Thoracic aorta (tissue), 2 donors: ENCODE measurements at regions not wholly inside any gene's neighbourhood (a gene's known extent, or its start where the extent isn't known, plus 50 kb on each side); places are given as distances from the start of the nearest gene placed in this dataset.

Experiments used
- ATAC-seq: fragments of 150-250 bp; one replicate; pipeline ENCODE4 v1.8.0; 2017; ENCODE audit warnings: low read depth; ENCODE audit not compliant: insufficient number of reproducible peaks, low FRiP score
- DNase-seq: peaks from one replicate; pipeline ENCODE4 v3.0.0-alpha.2; 2020; ENCODE audit warnings: low spot score
- H3K27ac ChIP-seq, 2 donors: fragments of 200-600 bp; sonication (generic); 1 replicate in 1 of 2; 2 replicates in 1 of 2; pipeline ENCODE4 v1.5.1; 2016; ENCODE audit warnings: mild to moderate bottlenecking in 2 of 2, moderate library complexity in 2 of 2
- H3K27me3 ChIP-seq: fragments of 200-600 bp; sonication (generic); replicated peaks from 2 replicates; pipeline ENCODE4 v1.6.0; 2016; ENCODE audit warnings: mild to moderate bottlenecking; ENCODE audit not compliant: insufficient read depth
- H3K36me3 ChIP-seq: fragments of 200-600 bp; sonication (generic); one replicate; pipeline ENCODE4 v1.5.1; 2016
- H3K4me1 ChIP-seq, 2 donors: fragments of 200-600 bp; sonication (generic); 1 replicate in 1 of 2; 2 replicates in 1 of 2; pipeline versions ENCODE4 v1.5.1 to v1.6.0; 2016; ENCODE audit warnings: low read depth in 2 of 2, mild to moderate bottlenecking in 1 of 2; ENCODE audit not compliant: control insufficient read depth in 1 of 2
- H3K4me3 ChIP-seq: fragments of 200-600 bp; sonication (generic); 2 replicates; pipeline ENCODE4 v1.5.1; 2016; ENCODE audit warnings: mild to moderate bottlenecking
- H3K9me3 ChIP-seq: fragments of 200-600 bp; sonication (generic); 2 replicates; pipeline ENCODE4 v1.5.1; 2016
- TF ChIP-seq, protein P1 (sequence below): fragments of 200-600 bp; sonication (generic); IDR thresholded peaks from one replicate; pipeline ENCODE4 v1.5.1; 2019; ENCODE audit warnings: antibody characterized with exemption

DNA sequence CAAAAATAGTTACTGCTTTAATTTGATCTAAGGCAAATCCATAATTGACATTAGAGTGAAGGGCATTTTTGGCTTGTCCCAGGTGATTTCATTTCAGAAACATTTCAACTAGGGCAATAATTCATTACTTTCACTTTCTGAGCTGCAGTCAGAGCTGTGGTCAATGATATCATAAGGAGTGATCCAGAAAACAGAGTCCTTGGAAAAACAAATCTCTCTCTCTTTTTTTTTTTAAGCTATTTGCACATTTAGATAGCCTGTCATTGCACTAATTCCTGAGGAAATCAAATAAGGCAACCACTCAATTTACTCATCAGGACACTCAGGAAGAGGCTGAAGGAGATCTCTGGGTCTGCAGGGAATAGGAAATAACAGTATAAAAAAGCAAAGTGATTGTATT, 269.5 kb upstream of the LRRC3B start:
- no peaks in the 10 kb centered on the region for H3K4me1 ChIP-seq
- no peak overlapping the region for H3K4me3 ChIP-seq
- no peak for ATAC-seq
- no peaks in the 10 kb centered on the region for H3K36me3 ChIP-seq
- TF ChIP-seq, protein P1, sequence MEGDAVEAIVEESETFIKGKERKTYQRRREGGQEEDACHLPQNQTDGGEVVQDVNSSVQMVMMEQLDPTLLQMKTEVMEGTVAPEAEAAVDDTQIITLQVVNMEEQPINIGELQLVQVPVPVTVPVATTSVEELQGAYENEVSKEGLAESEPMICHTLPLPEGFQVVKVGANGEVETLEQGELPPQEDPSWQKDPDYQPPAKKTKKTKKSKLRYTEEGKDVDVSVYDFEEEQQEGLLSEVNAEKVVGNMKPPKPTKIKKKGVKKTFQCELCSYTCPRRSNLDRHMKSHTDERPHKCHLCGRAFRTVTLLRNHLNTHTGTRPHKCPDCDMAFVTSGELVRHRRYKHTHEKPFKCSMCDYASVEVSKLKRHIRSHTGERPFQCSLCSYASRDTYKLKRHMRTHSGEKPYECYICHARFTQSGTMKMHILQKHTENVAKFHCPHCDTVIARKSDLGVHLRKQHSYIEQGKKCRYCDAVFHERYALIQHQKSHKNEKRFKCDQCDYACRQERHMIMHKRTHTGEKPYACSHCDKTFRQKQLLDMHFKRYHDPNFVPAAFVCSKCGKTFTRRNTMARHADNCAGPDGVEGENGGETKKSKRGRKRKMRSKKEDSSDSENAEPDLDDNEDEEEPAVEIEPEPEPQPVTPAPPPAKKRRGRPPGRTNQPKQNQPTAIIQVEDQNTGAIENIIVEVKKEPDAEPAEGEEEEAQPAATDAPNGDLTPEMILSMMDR, result no peak
- H3K27ac ChIP-seq, result no peak overlapping the region
- DNase-seq, result no peak
- H3K9me3 ChIP-seq, result peaks cover 4% of the 10 kb centered on the region
- H3K27me3 ChIP-seq, result no peaks in the 10 kb centered on the region

DNA sequence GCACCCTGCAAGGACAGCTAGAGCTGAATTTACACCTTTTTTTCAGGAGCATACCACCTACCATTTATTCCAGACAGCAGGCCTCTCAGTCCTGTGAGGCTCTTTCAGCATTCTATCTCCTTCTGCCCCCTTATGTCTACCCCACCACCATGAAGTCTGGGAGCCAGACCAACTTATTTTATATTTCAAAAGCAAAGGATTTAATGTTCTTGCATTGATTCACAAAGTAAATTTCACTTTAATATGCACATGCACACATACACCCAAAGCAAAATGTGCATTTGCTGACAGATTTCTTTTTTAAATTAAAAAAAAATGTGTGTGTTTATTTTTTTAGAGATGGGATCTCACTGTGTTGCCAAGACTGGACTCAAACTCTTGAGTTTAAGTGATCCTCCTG, 264.2 kb upstream of the LRRC3B start:
- DNase-seq (no peak), ATAC-seq (no peak)
- Histone ChIP-seq H3K9me3 (no peaks in the 10 kb centered on the region), H3K4me3 (no peak overlapping the region), H3K27me3 (no peaks in the 10 kb centered on the region), H3K36me3 (no peaks in the 10 kb centered on the region), H3K4me1 (no peaks in the 10 kb centered on the region), H3K27ac (no peak overlapping the region)
- TF ChIP-seq, protein P1, result no peak

DNA sequence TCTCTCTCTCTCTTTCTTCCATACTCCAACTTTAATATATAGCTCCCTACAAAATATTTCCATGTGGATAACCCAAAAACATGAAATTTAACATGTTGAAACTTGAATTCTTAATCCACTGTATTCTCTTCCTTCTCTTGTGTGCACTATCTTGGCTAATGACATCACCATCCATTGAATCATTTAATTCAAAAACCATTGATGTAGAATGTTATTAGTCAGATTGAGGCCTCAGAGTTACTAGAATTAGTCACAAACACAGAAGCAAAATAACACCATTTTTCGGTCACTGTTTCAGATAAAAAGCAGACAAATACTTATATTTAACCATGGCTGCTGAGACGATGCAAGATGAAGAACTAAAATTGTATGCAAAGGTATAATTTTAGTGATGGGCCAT, 256.9 kb upstream of the LRRC3B start:
- H3K9me3 ChIP-seq, result no peaks in the 10 kb centered on the region
- no peaks in the 10 kb centered on the region for H3K36me3 ChIP-seq
- DNase-seq, result no peak
- TF ChIP-seq, protein P1, result no peak
- no peak overlapping the region for H3K27ac ChIP-seq
- no peak for ATAC-seq
- no peaks in the 10 kb centered on the region for H3K27me3 ChIP-seq
- H3K4me1 ChIP-seq, result no peaks in the 10 kb centered on the region
- H3K4me3 ChIP-seq, result no peak overlapping the region

DNA sequence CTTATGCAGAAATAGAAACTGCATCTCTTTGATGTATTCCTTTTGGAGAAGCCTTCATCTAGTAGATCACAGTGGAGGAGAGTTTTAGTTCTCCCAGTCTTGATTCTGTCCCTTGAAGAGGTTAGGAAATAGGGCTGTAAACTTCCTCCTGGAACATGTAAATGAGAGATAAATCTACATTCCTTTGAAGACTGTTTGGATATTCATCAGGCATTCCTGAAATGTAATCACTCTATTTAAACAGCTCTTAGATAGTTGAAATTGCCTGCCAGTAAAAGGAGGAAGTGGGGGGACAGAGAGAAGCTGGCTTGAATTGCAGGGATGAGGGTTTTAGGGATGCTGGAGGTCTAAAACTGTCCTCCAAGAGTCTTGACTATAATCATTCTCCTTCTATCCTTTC, 254.3 kb upstream of the LRRC3B start:
- TF ChIP-seq, protein P1, result no peak
- H3K4me1 ChIP-seq, result no peaks in the 10 kb centered on the region
- DNase-seq (no peak), ATAC-seq (no peak)
- no peaks in the 10 kb centered on the region for H3K27me3 ChIP-seq
- no peak overlapping the region for H3K27ac ChIP-seq
- H3K9me3 ChIP-seq, result no peaks in the 10 kb centered on the region
- no peaks in the 10 kb centered on the region for H3K36me3 ChIP-seq
- H3K4me3 ChIP-seq, result no peak overlapping the region

DNA sequence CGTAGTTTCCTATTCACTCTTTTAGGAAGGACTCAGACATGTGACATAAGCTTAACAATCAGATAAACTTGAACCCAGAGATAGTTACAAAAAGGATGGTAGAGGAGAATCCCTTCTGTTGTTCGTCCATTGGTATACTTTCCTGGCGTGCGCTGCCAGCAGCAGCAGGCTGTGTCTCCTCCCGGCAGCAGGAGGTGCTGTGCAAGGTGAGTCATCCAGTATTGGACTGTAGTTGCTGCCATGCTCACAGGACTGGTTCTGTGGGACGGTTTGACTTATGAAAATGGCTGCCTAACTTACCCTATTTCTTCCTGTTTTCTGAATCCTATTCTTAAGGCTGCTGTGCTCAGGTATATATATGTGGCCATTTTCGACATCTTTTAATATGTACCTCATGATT, 253.4 kb upstream of the LRRC3B start:
- no peaks in the 10 kb centered on the region for H3K27me3 ChIP-seq
- TF ChIP-seq, protein P1, result no peak
- ATAC-seq (no peak), DNase-seq (no peak)
- no peaks in the 10 kb centered on the region for H3K4me1 ChIP-seq
- H3K27ac ChIP-seq, result no peak overlapping the region
- no peaks in the 10 kb centered on the region for H3K9me3 ChIP-seq
- H3K4me3 ChIP-seq, result no peak overlapping the region
- H3K36me3 ChIP-seq, result no peaks in the 10 kb centered on the region
